Inflammatory macrophage treated with lipopolysaccharide for 1 hour (primary cell): ENCODE measurements at regions not wholly inside any gene's neighbourhood (a gene's known extent, or its start where the extent isn't known, plus 50 kb on each side); places are given as distances from the start of the nearest gene placed in this dataset.

Experiments
- DNase-seq, 2 donors: peaks; one replicate each; pipeline ENCODE4 v3.0.0-alpha.2; 2020 to 2022

DNA sequence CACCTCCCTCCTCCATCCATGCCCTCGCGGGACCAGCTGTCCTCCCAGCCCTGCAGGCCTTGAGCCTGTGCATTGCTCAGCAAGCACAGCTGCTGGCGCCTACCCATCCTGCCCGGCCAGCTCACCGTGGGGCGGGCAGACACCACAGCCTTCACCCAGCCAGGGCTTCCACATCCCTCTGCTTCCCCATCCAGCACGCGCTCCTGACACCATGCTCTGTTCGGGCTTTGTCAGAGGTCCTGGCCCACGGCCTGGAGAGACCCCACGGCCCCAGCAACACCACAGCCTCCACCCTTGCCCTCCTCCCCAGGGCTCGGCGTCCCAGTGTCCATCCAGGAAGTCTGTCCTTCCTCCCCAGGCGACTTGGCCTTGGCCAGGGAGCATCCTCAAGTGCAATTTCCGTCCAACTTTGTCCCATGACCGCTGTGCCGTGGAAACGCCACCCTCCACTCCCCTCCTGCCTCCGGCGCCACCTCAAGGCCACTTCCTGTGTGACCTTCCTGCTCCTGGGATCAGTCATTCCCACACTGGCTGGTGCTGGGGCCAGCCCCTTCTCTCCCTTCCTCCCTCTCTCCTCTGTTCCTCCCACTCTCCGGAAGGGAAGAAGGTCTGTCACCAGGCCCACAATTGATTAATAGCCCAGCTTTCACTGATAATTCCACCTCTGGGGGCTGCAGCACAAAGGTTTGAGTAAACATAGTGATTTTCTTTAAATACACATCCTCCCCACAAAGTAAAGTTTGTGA is 71.5 kb upstream of the SMNDC1 start:
- peak; percentile 21 to 36 for DNase-seq

DNA sequence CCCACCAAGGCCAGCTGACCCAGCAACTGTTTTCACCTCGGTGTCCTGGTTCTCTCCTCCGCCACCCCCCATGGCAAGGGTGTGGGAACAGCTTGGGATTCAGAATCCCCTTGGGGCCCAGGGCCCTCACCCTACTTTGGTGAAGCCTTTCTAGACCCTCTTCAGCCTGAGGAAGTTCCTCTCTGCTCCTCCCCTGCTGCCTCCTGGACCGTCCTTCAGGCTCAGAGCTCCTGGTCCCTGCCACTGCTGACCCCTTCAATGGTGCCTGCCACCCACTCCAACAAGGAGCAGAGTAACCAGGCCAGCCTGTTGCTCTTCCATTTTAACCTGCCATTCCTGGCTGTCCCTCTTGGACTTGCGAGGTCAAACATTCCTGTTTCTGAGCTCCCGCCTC is 72.0 kb upstream of the SMNDC1 start:
- DNase-seq: no peak

DNA sequence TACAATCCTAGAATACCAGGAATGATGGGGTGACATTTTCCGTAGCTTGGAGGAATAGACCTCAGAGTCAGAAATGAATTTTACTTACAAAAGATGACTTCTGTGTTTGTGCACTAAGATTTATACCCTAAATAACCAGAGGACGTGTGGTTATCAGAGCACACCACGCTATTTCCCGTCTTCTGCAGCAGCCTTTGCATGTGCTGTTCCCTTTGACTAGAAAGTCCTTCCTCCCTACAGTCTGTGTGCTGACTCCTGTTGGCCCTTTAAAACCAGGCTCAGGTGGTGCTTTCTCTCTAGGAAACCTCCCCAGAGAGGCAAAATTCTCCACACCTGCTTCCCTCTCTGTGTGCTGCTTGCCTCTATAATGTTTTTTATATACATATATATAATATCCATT is 73.3 kb upstream of the SMNDC1 start:
- no peak for DNase-seq

DNA sequence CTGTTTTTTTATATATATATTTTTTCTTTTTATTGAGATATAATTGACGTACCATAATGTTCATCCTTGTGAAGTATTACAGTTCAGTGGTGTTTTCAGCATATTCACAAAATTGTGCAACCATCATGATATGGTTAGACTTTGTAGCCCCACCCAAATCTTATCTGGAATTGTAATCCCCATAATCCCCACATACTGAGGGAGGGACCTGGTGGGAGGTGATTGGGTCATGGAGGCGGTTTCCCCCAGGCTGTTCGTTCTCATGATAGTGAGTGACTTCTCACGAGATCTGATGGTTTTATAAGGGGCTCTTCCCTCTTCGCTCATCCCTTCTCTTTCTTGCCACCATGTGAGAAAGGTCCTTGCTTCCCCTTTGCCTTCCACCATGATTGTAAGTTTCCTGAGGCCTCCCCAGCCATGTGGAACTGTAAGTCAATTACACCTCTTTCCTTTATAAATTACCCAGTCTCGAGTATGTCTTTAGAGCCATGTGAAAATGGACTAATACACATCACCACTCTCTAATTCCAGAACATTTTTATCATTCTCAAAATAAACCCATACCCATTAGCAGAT is 73.9 kb upstream of the SMNDC1 start:
- no peak for DNase-seq

DNA sequence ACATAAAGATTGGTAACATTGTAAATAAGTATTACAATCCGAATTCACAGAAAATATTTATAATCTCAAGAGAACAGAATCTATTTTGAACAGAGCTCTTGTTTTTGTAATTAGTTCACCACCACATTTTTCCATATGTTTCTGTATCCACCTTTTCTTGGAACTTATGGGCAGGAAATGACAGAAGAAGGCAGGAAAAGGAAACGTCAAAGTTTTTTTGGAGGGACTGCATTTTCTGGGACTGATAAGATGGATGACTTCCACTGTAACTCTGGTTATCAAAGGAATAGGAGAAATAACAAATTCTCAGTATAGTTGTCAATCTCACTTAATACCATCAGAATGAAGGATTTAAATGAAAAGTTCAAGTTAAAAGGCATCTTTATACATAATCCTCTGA is 75.1 kb upstream of the SMNDC1 start:
- no peak for DNase-seq

DNA sequence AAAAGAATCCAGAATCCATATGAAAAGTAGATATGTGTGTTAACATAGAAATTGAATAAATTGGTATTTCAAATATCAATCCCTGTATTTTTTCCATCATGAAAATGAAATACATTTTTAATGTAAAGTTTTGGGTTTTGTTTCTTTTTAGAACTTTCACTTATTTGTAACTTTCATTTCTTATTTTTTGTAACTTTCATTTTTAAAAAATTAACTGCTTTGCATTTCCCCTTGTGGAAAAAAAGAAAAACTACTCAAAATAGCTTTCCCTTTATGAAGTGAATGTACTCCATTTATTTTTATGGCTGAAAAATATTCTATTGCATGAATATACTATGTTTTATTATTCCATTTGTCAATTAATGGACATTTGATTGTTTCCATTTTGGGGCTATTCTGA is 75.6 kb upstream of the SMNDC1 start:
- no peak for DNase-seq

DNA sequence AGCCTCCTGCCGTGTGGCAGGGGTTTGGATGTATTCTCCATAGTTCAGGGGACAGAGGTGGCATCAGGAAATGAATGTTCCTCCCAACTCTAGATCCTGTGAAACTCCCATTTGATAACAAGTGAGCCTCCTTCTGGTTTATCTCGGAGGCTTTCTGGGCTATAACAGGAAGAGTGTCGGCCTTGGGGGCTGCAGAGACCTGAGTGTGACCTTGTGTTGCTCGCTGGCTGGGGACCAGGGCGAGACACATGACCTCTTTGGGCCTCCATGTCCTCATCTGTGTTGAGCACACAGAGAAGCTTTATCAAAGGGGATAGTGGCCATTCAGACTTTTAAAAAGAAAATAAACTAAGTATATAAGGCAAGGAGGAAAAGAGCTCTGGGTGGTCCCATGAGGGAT is 78.0 kb upstream of the SMNDC1 start:
- no peak for DNase-seq

DNA sequence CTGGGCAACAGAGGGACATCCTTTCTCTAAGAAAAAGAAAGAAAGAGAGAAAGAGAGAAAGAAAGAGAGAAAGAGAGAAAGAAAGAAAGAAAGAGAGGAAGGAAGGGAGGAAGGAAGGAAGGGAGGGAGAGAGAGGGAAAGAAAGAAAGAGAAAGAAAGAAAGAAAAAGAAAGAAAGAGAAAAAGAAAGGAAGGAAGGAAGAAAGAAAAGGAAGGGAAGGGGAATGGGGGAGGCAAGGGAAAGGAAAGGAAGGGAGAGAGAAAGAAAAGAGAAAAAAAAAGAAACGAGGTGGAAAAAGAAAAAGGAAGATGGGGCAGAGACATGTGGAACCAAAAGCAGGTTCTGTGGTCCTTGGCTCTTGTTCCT is 82.9 kb upstream of the SMNDC1 start:
- DNase-seq: no peak

DNA sequence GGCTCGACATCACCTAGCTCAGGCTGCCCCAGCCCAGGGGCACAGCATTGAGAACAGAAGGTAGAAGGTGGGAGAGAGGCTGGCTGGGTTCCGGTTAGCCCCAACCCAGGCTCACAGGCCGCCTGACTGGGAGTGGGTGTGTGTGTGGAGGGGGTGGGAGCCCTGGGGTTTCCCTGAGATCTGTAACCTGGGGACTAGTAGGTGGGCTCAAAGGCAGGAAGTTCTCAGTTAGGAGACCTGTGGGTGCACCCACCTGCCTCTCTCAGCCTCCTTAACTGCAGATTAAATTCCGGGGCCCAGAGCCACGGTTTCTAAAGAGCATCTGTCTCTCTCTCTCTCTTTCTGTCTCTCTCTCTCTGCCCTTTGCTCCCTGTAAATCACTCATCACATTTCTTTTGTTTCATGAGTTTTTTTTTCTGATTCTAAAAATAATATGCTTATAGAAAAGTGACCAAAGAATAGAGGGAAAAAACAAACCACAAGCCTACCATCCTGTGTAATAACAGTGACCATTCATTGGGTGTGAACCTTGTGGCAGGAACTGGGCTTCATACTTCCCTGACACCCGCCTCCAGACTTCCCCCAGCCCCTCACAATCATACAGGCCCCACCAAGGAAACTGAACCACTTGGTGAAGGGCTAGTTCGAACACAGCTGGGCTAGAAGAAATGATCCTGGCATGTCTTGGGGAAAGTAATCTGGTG is 83.4 kb upstream of the SMNDC1 start:
- peak in 1 of 2 donors; percentile 76 for DNase-seq

DNA sequence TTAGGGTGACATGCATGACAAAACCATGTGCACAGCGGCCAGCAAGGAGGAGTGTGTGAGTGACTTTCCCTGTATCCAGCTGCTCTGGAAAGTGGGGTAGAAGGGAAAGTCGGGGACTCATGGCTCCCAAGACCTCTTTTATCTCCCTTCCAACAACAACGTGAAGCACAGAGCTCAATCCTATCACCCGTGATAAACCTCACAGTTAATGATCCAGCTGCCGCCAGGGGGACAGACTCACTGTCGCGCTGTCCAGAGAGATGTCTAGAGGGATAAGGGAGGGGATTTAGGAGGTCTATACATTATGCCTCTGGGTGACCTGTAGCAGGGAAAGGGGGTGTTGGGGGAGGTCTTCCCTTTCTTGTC is 84.0 kb upstream of the SMNDC1 start:
- DNase-seq: no peak

DNA sequence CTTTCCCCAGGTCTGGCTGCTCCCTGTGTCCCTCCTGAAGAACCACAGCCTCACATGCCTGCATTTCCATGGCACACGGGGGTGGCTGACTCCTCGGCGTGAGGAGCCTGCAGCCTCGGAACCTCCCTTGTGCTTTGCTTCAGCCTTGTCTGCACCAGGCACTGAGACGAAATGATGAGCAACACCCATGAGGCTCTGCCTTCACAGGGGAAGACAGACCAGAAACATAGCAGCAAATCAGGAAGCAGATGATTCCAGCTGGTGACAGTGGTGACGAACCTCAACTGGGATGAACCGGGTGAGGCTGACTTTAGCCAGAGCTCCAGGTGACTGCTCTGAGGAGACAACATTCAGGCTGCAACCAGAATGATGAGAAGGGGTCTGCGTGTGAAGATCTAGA is 84.5 kb upstream of the SMNDC1 start:
- peak; percentile 75 to 94 for DNase-seq

DNA sequence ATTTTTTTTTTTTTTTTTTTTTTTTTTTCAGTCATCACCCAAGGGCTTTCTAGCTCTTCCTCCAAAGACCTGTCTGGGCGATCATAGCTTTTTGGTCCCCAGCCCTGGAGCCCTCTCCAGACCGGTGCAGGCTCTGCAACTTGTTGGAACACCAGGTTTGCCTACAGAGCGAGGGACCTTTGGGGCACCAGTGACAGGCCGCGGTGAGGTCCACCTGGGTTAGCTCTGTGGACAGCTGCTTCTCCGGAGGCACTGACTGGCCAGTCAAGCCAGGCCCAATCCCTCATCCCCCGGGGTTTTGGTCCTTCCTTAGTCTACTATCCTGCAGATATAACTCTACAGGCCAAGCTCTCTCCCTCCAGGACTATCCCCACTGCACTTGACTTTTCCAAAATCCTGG is 86.8 kb upstream of the SMNDC1 start:
- no peak for DNase-seq

DNA sequence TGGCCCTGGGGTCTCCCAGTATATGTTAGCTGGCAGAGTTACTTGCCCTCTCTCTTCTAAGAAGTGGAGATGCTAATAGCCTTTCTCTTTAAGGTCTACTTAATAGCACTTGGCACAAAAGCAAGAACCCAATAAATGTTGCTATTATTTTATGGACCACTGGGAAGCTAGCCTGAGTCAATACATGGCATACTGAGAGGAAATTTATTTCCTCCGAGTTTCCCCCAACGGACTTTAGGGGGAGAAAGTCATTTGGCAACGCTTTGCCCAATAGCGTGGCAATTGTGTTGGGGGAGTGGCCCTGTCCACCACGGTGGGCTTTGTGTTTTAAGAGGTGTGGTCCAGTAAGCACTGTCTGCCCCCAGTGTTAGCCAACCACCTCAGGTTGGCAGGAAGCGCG is 87.4 kb upstream of the SMNDC1 start:
- DNase-seq: no peak

DNA sequence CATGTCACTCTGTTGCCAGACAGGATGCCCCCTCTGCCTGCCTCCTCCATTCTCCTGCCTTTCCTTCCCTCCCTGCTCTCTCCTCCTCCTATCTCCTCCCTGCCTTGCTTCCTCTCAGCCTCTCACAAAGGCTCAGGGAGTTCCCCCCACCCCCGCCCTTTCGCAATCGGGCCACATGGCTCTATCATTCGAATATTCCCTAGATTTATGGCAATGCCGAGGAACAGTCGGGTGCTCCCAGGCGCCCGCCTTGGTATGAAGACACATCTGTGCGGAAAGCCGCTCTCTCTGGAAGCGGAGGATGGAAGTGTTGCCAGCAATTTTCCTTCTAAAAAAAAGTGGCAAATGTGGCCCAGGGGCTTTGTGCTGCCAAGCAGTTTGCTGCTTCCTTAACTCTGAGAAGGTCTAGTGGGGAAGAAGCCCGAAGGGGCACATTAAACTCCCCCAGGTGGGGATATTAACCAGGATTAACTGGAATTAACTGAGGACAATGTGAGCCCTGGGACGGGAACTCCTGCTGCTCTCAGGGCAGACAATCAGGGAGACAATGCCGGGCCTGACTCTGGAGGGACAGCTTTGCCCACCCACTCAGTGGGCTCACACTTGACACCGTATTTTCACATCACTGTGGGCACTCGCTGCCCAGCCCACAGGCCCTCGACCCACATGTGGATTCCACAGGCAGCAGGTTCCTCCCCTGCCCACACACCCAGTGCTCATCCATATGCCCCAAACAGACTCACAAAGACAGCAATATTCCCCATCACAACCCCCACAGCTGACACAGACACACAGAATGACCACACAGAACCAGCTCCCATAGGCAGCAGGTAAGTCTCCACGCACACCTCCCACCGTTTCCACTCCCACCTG is 88.4 kb upstream of the SMNDC1 start:
- peak; percentile 79 to 82 for DNase-seq

DNA sequence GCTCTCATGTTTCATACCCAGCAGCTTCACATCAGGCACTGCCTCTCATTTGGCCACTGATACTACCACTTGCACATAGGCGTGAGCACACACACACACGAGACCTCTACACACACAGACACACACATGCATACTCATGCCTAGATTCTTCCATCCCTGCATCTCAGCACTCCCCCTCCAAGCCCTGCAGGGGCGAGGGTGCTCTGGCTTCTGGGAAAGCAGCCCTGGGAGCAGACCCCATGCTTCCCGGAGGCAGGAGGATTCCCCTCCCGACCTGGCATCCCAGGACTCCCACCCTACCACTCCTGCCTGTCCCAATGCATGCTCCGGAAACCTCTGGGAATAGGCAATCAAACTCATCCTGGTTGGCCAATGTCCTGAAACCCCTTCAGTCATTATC is 89.1 kb upstream of the SMNDC1 start:
- DNase-seq: no peak

DNA sequence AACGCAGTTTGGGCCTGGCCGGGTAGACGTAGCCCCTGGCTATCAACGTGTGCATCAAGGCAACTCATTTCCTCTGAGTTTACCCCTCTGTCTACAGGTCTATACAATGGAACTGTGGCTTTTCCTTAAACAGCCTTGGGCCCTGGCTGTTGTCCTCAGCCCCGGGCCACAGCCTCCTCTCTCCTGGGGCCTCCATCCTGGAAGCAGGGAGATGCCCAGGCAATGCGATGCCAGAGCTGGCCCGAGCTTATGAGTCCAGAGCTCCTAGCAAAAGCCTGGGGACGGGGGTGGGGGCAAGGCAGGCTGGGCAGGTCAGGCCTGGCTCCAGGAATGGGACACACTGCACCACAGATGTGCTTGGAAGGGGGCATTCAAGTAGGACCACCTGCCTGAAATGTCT is 89.6 kb upstream of the SMNDC1 start:
- no peak for DNase-seq

DNA sequence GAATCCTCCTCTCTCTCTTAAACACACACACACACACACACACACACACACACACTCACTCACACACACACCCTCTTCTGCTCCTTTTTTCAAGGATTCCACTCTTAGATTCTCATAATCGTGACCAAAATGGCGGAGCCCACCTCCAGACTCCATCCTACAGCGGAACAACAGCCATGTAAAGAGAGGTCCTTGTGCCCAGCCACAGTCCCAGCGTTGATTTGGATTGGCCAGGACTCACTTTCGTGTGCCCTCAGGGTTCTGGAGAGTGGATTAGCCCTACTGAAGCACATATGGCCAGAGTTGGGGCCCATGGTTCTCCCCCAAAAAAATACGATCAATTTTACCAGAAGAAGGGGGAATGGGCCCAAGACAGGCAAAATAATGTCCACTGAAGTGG is 90.2 kb upstream of the SMNDC1 start:
- no peak for DNase-seq

DNA sequence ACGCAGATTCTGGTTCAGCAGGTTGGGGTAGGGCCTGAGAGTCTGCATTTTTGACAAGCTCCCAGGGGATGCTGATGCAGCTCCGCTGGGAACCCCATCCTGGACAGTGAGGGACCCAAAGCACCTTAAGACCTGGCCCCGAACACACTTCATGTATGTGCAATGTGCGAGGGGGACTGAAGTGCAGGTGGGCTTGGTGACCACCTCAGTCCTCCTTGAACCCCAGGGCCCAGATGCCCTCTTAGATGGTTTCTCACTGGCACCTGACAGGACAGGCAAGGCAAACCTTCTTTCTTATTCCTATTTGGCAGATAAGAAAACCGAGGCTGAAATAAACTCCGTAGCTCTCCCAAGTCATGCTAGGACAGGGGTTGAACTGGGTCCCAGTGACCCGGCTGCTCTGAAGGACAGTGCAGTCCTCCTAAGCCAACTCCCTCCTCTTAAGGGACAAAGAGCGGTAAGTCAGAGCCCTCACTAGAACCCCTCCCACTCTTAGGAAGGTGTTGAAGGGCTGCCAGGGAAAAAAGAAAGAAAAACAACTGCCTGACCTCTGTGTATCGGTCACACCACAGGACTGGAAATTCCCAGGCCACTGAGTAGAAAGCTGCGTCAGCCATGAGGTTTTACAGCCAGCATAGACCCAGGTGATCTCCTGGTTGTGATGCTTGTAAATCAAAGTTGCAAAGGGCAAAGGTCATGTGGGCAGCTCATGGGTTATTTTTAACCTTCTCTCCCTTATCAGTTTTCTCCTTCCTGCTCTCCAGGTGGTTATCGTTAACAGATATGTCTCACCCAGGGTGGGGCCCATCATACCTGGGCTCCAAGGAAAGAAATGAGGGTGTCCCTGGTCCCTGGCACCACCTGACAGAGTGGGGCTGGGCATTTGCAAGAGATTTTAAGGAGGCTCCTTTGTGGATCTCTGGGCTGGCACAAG is 90.9 kb upstream of the SMNDC1 start:
- no peak for DNase-seq

DNA sequence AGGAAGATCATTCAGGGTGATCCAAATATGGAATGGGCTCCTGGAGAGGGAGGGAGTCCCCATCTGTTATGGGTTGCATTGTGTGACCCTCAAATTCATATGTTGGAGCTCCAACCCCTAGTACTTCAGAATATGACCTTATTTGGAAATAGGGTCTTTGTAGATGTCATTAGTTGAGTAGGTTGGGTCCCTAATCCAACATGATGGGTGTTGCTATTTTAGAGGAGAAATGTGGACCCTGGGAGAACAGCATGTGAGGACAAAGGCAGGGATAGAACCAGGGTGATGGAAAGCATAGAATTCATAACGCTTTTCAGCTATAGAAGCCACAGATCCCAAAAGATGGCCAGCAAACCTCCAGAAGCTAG is 91.5 kb upstream of the SMNDC1 start:
- DNase-seq: no peak

DNA sequence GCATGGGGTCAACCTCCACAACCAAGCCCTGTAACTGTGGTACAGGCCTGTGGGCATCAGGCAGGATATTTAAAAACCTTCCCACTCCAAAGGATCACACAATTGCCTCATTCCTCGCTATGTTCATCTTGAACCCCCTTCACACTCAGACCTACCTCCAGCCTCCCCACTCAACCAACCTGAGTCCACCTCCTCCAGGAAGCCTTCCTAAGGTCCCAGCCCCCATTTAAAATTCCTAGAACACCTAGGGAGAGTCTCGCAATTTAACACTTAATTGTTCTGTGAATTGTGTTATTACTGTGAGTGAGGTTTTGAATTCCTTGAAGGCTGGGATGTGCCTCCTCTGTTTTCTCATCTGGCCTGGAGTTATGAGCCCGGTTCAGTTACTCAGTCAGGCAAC is 93.1 kb upstream of the SMNDC1 start:
- no peak for DNase-seq

DNA sequence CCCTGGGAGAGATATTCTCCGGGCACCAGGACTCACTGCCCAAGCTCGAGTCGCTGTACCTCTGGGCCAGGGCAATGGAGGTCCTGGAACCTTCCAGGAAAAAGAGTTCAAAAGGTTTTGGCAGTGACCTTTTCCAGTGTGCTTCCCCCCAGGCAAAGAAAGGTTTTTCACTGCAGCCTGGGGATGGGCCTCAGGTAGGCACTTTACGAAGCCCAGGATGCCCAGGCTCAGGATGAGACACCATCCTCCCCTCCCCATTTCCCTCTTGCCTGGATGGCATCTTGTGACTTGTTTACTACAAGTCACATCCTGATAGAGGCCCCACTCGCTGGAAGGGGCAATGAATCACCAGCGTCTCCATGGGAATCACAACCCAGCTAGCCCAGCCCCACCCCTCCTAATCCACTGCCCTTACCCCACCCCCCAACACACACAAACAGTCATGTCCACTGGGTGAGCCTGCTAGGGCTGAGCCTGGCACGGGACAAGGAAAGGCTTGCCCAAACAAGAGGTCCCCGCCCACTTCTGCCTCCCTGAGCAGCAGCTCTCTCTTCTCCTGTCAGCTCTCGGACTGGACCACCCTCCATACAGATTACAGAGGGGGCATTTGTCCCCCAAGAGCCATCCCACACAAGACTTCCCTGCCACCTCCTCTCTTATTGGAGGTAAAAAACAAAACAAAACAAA is 93.8 kb upstream of the SMNDC1 start:
- peak; percentile 44 to 69 for DNase-seq
